ENCODE measurements at regions not wholly inside any gene's neighbourhood (a gene's known extent, or its start where the extent isn't known, plus 50 kb on each side); places are given as distances from the start of the nearest gene placed in this dataset.

DNA sequence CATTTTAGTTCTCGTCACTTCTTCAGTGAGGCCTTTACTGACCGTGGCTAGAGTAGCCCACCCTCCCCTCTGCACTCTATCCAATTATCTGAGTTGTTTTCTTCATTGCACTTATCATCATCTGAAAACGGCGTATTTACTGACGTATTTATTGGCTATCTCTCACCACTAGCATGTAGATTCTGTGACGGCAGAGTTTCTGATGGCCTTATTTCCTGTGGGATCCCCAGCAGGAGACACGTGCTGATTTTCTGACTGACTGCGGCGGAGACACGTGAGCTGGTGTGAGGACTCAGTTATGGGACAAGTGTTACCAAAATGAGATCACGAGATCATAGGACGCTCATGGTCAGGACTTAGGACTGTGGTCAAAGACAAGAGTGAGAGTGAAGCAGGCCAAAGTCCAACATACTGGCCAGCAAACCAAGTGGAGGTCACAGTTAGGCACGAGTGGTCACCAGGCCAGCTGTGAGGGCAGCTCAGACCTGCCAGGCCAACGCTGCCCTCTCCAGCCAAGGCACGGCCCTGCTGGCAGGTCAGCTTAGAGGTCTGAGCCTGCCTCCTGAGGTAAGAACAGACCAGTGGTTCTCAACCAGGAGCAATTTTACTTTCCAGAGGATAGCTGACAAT is 50.6 kb upstream of the BNIP2 start:
- DNase-seq (ENCODE audit: low spot score): no peak
- in situ Hi-C loops (cut with MboI; ENCODE audit: low sequenced_read_pairs, unreplicated experiment): no loop called here
- TF ChIP-seq, protein P1, sequence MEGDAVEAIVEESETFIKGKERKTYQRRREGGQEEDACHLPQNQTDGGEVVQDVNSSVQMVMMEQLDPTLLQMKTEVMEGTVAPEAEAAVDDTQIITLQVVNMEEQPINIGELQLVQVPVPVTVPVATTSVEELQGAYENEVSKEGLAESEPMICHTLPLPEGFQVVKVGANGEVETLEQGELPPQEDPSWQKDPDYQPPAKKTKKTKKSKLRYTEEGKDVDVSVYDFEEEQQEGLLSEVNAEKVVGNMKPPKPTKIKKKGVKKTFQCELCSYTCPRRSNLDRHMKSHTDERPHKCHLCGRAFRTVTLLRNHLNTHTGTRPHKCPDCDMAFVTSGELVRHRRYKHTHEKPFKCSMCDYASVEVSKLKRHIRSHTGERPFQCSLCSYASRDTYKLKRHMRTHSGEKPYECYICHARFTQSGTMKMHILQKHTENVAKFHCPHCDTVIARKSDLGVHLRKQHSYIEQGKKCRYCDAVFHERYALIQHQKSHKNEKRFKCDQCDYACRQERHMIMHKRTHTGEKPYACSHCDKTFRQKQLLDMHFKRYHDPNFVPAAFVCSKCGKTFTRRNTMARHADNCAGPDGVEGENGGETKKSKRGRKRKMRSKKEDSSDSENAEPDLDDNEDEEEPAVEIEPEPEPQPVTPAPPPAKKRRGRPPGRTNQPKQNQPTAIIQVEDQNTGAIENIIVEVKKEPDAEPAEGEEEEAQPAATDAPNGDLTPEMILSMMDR (IDR thresholded peaks at IDR 0.05; ENCODE audit: borderline replicate concordance, control extremely low read depth, extremely low read depth, insufficient read depth, missing control alignments): no peak

Measured in GM13976 (cell line).